ENCODE measurements at regions not wholly inside any gene's neighbourhood (a gene's known extent, or its start where the extent isn't known, plus 50 kb on each side); places are given as distances from the start of the nearest gene placed in this dataset.

DNA sequence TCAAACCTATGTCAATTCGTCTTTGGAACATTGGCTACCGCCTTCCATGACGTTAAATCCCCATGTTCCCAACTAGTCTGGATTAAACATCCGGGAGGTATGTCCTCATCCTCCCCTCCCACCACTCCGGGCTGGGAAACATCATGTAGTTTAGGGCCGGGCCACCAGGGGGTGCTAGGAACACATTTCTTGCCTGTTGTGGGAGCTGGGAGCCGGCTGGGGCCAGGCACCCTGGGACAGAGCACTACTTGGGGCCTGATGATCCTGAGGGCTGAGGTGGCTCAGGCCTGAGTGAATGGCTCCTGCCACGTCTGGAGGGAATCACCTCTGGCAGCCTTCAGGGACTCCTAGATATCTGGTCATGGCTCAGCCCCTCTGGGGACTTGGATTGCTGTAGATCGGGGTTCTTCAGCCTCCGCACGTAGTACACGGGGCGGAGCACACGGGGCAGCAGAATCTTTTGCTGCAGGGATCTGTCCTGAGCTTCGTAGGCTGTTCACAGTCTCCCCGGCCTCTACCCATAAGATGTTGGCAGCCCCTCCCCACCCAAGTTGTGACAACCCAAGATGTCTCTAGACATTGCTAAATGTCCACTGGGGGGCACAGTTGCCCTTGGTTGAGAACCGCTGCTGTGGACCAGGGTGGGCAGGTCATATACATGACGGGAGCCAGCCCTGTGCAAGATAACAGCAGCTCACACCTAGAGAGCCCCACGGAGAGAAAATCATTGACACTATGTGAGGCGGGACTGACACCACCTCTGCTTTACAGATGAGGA lies 141.2 kb upstream of the ZNF716 start:
- H3K9me3 Mint-ChIP-seq = peaks cover 50% of the 10 kb centered on the region
- no peaks in the 10 kb centered on the region for H3K36me3 Mint-ChIP-seq (ENCODE audit: low read depth)
- DNase-seq (ENCODE audit: low spot score) = no peak
- no peaks in the 10 kb centered on the region for H3K27me3 Mint-ChIP-seq (ENCODE audit: low read depth)
- no peak overlapping the region for H3K27ac Mint-ChIP-seq
- no peak overlapping the region for H3K4me3 Mint-ChIP-seq
- no peaks in the 10 kb centered on the region for H3K4me1 Mint-ChIP-seq (ENCODE audit: low read depth)

DNA sequence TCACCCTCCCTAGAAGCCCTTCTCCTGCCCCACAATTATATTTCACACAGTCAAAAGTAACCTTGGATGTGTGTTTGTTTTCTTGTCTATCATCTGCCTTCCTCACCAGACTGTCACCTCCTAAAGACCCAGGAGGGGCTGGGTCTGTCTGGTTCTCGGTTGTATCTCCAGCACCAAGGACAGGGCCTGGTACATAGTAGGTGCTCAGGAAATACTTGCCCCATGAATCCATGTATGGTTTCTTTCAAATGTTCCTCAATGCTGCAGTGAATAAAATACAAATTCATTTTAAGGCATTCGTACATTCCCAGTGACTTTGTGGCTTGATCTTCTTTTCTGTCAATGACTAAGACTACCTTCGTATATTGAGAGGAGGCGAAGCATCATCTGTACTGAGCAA lies 122.9 kb upstream of the ZNF716 start:
- H3K27ac Mint-ChIP-seq = no peak overlapping the region
- peaks cover 2% of the 10 kb centered on the region for H3K36me3 Mint-ChIP-seq (ENCODE audit: low read depth)
- H3K4me3 Mint-ChIP-seq = no peak overlapping the region
- no peaks in the 10 kb centered on the region for H3K4me1 Mint-ChIP-seq (ENCODE audit: low read depth)
- H3K9me3 Mint-ChIP-seq = peaks cover 56% of the 10 kb centered on the region
- no peak for DNase-seq (ENCODE audit: low spot score)
- H3K27me3 Mint-ChIP-seq (ENCODE audit: low read depth) = no peaks in the 10 kb centered on the region

DNA sequence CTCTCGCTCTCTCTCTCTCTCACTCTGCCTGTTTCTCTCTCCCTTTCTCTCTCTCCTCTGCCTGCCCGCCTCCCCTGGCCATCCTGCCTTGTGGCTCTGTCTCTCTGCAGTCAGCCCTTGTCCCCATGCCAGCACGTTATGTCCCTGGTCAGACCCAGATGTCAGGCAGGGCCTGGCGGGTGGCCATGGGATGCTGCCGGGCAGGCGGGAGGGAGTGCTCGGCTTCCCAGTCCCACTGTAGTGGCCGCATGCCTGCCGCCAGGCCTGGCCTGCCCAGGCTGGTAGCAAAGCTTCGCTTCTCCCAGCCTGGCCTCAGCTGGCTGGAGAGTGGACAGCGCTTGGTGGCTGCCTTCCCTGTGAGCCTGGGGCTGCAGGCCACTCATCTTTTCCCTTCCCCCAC lies 121.5 kb upstream of the ZNF716 start:
- H3K4me3 Mint-ChIP-seq = no peak overlapping the region
- H3K9me3 Mint-ChIP-seq = peaks cover 56% of the 10 kb centered on the region
- no peak for DNase-seq (ENCODE audit: low spot score)
- H3K4me1 Mint-ChIP-seq (ENCODE audit: low read depth) = no peaks in the 10 kb centered on the region
- H3K36me3 Mint-ChIP-seq (ENCODE audit: low read depth) = peaks cover 2% of the 10 kb centered on the region
- no peaks in the 10 kb centered on the region for H3K27me3 Mint-ChIP-seq (ENCODE audit: low read depth)
- H3K27ac Mint-ChIP-seq = no peak overlapping the region

GRCh38 chr7:57328963-57329362 lies 121.0 kb upstream of the ZNF716 start:
- H3K4me1 Mint-ChIP-seq (ENCODE audit: low read depth) = no peaks in the 10 kb centered on the region
- no peaks in the 10 kb centered on the region for H3K27me3 Mint-ChIP-seq (ENCODE audit: low read depth)
- DNase-seq (ENCODE audit: low spot score) = no peak
- peaks cover 2% of the 10 kb centered on the region for H3K36me3 Mint-ChIP-seq (ENCODE audit: low read depth)
- no peak overlapping the region for H3K27ac Mint-ChIP-seq
- peaks cover 61% of the 10 kb centered on the region for H3K9me3 Mint-ChIP-seq
- no peak overlapping the region for H3K4me3 Mint-ChIP-seq

GRCh38 chr7:57339198-57339944 lies 110.6 kb upstream of the ZNF716 start:
- Mint-ChIP-seq H3K27me3 (ENCODE audit: low read depth) (no peaks in the 10 kb centered on the region), H3K36me3 (ENCODE audit: low read depth) (peaks cover 1% of the 10 kb centered on the region), H3K9me3 (peaks cover 56% of the 10 kb centered on the region), H3K27ac (no peak overlapping the region), H3K4me3 (no peak overlapping the region), H3K4me1 (ENCODE audit: low read depth) (no peaks in the 10 kb centered on the region)
- DNase-seq (ENCODE audit: low spot score) = no peak

GRCh38 chr7:57342954-57343353 lies 107.0 kb upstream of the ZNF716 start:
- Mint-ChIP-seq H3K9me3 (peaks cover 65% of the 10 kb centered on the region), H3K27me3 (ENCODE audit: low read depth) (no peaks in the 10 kb centered on the region), H3K36me3 (ENCODE audit: low read depth) (peaks cover 3% of the 10 kb centered on the region), H3K27ac (no peak overlapping the region), H3K4me1 (ENCODE audit: low read depth) (no peaks in the 10 kb centered on the region), H3K4me3 (no peak overlapping the region)
- DNase-seq (ENCODE audit: low spot score) = no peak

GRCh38 chr7:57343901-57344622 lies 105.9 kb upstream of the ZNF716 start:
- H3K4me1 Mint-ChIP-seq (ENCODE audit: low read depth) = no peaks in the 10 kb centered on the region
- DNase-seq (ENCODE audit: low spot score) = no peak
- no peak overlapping the region for H3K27ac Mint-ChIP-seq
- peaks cover 54% of the 10 kb centered on the region for H3K9me3 Mint-ChIP-seq
- no peaks in the 10 kb centered on the region for H3K27me3 Mint-ChIP-seq (ENCODE audit: low read depth)
- H3K4me3 Mint-ChIP-seq = no peak overlapping the region
- H3K36me3 Mint-ChIP-seq (ENCODE audit: low read depth) = peaks cover 1% of the 10 kb centered on the region

- no peak overlapping the region for H3K4me3 Mint-ChIP-seq
- no peaks in the 10 kb centered on the region for H3K4me1 Mint-ChIP-seq (ENCODE audit: low read depth)
- peaks cover 57% of the 10 kb centered on the region for H3K9me3 Mint-ChIP-seq
- H3K27ac Mint-ChIP-seq = no peak overlapping the region
- no peak for DNase-seq (ENCODE audit: low spot score)
- no peaks in the 10 kb centered on the region for H3K27me3 Mint-ChIP-seq (ENCODE audit: low read depth)
- H3K36me3 Mint-ChIP-seq (ENCODE audit: low read depth) = peaks cover 2% of the 10 kb centered on the region
Measured at GRCh38 chr7:57344957-57345356, 105.0 kb upstream of the ZNF716 start.

- H3K27ac Mint-ChIP-seq = no peak overlapping the region
- peaks cover 45% of the 10 kb centered on the region for H3K9me3 Mint-ChIP-seq
- H3K4me3 Mint-ChIP-seq = no peak overlapping the region
- H3K4me1 Mint-ChIP-seq (ENCODE audit: low read depth) = no peaks in the 10 kb centered on the region
- no peak for DNase-seq (ENCODE audit: low spot score)
- no peaks in the 10 kb centered on the region for H3K27me3 Mint-ChIP-seq (ENCODE audit: low read depth)
- peaks cover 2% of the 10 kb centered on the region for H3K36me3 Mint-ChIP-seq (ENCODE audit: low read depth)
Measured at GRCh38 chr7:57348646-57349269, 101.2 kb upstream of the ZNF716 start.

- DNase-seq (ENCODE audit: low spot score) = no peak
- no peak overlapping the region for H3K27ac Mint-ChIP-seq
- peaks cover 47% of the 10 kb centered on the region for H3K9me3 Mint-ChIP-seq
- H3K4me3 Mint-ChIP-seq = no peak overlapping the region
- peaks cover 1% of the 10 kb centered on the region for H3K36me3 Mint-ChIP-seq (ENCODE audit: low read depth)
- H3K4me1 Mint-ChIP-seq (ENCODE audit: low read depth) = no peaks in the 10 kb centered on the region
- no peaks in the 10 kb centered on the region for H3K27me3 Mint-ChIP-seq (ENCODE audit: low read depth)
Measured at GRCh38 chr7:57354195-57354594, 95.8 kb upstream of the ZNF716 start.

DNA sequence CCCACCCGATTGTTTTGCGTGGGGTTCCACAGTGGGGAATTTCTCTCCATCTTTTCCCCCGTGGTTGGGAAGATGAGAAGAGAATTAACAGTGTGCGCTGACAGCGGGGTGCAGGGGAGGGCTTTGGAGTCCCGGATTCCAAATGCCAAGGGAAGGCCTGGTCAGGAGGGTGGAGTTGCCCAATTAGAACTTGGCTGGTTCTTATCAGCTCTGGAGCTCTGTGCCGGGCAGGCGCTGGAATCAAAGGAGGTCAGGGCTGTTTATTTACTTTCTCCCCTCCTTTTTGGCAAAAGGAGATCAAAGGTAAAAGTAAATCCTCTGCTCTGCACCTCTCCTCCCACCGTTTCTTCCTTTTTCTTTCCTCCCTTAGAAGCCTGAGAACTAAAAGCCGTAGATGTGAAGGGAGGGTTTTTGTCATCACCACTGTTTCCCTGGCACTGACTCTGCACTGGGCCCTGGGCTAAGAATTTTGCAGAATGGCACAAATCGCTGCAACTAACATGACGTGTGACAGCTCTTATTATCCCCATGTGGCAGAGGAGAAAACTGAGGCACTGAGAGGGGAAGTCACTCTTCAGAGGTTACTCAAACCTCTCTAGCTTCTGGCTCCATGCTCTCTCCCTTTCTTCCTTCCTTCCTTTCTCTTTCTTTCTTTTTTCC lies 95.2 kb upstream of the ZNF716 start:
- no peaks in the 10 kb centered on the region for H3K27me3 Mint-ChIP-seq (ENCODE audit: low read depth)
- no peak overlapping the region for H3K27ac Mint-ChIP-seq
- no peaks in the 10 kb centered on the region for H3K36me3 Mint-ChIP-seq (ENCODE audit: low read depth)
- H3K9me3 Mint-ChIP-seq = peaks cover 48% of the 10 kb centered on the region
- H3K4me3 Mint-ChIP-seq = no peak overlapping the region
- H3K4me1 Mint-ChIP-seq (ENCODE audit: low read depth) = no peaks in the 10 kb centered on the region
- DNase-seq (ENCODE audit: low spot score) = no peak

DNA sequence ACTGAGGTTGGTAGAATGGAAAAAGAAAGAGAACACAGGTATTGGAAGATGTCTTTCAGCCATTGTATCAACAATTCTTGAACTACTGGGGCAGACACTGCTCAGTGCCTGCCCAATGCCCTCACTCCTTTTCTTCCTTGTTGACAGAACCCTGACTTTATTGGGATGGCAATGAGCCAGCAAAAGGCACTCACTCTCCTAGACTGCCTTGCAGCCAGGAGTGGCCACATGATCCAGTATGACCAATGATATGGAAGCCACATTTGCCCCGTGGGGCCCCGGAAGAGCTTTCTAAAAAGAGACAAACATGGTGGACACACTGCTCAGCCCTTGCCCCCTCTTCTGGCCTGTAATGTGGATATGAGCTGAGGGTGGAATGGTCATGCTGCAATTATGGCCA lies 88.6 kb upstream of the ZNF716 start:
- no peak overlapping the region for H3K4me3 Mint-ChIP-seq
- H3K9me3 Mint-ChIP-seq = peaks cover 62% of the 10 kb centered on the region
- H3K27ac Mint-ChIP-seq = no peak overlapping the region
- no peaks in the 10 kb centered on the region for H3K4me1 Mint-ChIP-seq (ENCODE audit: low read depth)
- no peaks in the 10 kb centered on the region for H3K27me3 Mint-ChIP-seq (ENCODE audit: low read depth)
- no peaks in the 10 kb centered on the region for H3K36me3 Mint-ChIP-seq (ENCODE audit: low read depth)
- no peak for DNase-seq (ENCODE audit: low spot score)

DNA sequence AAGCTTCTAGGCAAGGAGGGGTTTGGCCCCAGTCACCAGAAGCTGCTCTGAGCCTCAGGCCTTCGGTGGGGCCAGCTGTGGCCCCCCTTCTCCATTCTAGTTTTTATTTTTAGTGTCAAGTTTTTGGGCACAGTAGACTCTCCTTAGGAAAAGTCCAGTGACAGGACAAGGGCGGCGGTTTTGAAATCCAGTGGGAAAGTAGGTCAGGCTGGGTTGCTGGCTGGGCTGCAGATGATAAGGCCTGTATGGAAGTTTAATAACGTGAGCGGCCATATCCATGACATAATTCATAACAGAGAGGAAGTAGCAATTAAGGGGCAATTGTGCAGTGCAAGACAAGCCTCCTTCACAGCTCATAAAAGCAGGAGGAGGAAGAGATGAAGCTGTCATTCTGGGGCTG lies 87.1 kb upstream of the ZNF716 start:
- peaks cover 69% of the 10 kb centered on the region for H3K9me3 Mint-ChIP-seq
- no peak overlapping the region for H3K27ac Mint-ChIP-seq
- no peak for DNase-seq (ENCODE audit: low spot score)
- no peak overlapping the region for H3K4me3 Mint-ChIP-seq
- no peaks in the 10 kb centered on the region for H3K27me3 Mint-ChIP-seq (ENCODE audit: low read depth)
- no peaks in the 10 kb centered on the region for H3K36me3 Mint-ChIP-seq (ENCODE audit: low read depth)
- no peaks in the 10 kb centered on the region for H3K4me1 Mint-ChIP-seq (ENCODE audit: low read depth)
